Right lung (tissue), 2 donors: ENCODE measurements at regions not wholly inside any gene's neighbourhood (a gene's known extent, or its start where the extent isn't known, plus 50 kb on each side); places are given as distances from the start of the nearest gene placed in this dataset.
"Not testable (repeated sequence)": the region's sequence is repeated elsewhere in the genome, so short reads cannot be mapped to it uniquely, and the experiment has no call there.

Experiments used
- DNase-seq, 2 donors: peaks; one replicate each; pipeline ENCODE4 v3.0.0-alpha.2; 2013

DNA sequence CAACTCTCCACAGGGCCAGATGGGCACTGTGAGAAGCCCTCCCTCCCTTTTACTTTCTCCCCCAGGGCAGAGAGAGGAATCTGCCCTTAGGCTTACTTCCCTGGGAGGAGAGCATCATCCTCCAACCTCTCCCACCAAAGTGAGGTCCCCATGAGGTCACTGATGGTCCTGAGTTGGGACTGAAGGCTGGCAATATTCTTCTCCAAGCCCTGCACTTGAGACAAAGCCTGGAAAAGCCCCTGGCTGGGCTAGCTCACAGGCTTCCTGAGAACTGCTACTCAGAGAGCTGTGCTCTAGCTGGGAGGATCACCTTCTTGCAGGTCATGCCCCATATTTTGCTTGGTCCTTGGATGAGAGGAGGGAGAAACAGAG lies 110.0 kb upstream of the MEF2A start:
- no peak for DNase-seq

DNA sequence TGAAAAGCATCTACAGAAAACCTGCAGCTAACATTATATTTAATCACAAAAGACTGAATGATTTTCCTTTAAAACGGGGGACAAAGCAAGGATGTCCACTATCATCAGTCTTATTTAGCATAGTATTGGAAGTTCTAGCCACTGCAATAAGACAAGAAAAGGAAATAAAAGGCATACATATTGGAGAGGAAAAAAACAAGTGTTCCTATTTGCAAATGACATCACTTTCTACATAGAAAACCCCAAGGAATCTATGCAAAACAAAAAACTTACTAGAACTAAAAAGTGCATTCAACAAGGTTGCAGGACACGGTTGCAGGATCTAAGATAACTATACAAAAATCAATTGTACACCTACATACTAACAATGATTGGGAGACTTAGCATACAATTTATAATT lies 101.6 kb upstream of the MEF2A start:
- no peak for DNase-seq

DNA sequence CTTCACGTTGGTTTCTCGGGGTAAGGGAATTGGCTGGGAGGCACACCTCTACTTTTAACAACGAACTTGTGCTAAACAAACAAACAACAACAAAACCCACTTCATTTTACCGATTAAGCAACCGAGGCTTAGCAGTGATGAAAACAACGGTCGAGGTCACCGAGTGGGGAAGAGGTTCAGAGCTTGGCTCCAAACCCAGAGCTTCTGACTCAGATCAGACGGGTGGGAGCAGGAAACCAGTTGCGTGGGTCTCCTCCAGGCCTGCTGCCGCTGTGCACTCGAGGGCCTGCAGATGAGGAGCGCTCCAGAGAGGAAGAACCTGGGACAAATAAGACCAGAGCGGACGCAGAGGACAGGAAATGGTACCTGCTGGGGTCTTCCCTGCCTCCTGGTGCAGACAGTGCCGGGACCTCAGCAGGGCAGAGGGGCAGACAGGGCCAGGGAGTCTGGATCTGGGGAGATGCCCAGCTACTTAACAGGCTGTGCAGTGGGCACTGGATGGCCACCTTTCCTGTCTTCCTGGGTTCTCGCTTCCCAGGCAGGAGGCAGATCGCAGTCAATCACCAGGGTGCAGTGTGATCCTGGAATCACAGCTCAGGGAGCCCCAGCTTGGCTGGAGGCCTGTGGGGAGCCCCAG lies 99.0 kb upstream of the MEF2A start:
- no peak for DNase-seq

DNA sequence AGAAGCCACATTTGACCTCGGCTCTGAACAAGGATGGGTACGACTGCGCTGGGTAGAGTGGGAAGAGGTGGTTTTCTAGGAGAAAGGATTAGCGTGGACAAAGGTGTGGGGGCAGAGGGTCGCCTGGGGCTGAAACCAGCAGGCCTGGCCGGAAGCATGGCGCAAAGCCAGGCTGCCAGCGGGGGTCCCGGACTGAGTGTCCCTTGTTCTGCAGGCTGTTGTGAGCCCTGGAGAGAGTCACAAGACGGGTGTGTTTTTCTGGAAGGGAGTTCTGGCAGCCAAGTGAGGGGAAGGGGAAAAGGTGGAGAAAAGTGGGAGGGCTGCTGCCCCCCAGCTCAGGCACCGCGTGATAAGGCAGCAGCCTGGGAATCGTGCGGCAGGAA lies 98.5 kb upstream of the MEF2A start:
- no peak for DNase-seq

DNA sequence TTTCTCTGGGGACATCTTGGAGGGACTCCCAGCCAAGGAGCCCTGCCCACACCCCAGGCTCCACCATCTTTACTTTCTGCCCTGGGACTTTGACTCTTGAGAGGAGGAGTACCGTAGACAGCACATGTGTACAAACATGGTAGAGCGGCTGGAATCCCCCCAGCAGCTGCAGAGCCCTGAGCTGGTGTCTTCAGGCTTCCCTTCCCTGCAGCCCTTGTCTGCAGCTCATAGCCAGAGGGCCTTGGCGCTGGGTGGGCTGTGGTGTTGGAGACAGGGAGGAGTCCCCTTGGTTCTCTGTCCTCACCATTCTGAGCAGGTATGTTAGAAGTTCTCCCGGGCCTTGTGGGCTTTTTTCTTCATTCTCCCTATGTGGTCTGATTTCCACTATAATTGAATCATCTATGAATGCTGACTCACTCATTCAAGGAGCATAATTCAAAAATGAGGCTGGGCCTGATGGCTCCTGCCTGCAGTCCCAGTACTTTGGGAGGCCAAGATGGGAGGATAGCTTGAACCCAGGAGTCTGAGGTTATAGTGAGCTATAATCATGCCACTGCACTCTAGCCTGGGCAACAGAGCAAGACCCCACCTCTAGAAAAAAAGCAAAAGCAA lies 97.8 kb upstream of the MEF2A start:
- DNase-seq, result no peak

DNA sequence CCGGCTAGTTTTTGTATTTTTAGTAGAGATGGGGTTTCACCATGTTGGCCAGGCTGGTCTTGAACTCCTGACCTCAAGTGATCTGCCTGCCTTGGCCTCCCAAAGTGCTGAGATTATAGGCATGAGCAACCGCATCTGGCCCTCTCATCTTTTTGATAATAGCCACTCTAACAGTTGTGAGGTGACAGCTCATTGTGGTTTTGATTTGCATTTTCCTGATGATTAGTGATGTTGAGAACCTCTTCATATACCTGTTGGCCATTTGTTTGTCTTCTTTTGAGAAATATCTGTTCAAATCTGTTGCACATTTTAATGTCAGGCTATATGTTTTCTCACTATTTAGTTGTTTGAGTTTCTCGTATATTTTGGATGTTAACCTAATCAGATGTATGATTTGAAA lies 95.6 kb upstream of the MEF2A start:
- DNase-seq, result not testable (repeated sequence)

GRCh38 chr15:99472416-99473145 lies 93.2 kb upstream of the MEF2A start:
- no peak for DNase-seq

DNA sequence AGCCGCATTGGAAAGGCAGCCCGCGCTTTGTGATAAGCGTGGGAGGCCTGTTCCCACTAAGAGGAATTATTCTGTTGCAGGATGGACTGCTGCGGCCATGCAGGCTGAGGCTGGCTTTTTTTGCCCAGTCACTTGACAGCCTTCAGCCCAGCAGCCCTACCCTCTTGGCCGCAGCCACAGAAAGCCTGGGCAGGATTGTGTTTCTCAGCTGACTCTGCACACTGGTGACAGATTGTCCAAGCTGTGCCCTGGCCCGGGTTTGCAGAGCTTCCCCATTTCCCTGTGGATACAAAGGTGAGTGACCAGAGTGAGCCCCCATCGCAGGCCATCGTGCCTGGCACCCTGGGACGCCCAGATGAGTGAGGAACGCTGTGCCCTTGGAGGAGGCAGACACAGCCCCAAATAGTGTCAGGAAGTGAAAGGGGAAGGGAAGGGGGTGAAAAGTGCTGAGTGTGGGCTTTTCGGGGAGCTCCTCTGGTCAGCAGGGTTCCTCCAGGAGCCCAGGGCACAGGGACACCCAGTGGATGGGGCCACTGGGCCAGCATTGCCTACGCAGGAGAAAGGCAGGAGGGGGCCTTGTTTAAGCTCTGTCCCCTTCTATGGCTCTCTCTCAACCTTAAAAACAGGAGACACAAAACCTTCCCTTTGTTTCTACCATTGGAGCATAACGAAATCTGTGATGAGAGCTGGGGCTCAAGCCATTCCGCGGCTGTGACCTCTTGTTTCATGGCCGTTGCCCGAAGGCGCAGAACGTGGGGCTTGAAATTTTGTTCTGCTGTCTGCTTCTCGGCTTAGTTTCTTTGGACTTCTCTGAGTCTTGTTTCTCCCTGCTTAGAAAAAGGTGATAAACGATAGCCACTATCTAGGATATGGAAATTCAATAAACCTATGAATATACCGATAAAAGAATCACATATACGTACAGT lies 91.5 kb upstream of the MEF2A start:
- DNase-seq, result no peak

GRCh38 chr15:99474909-99475753 lies 90.7 kb upstream of the MEF2A start:
- peak; percentile 82 to 87 for DNase-seq

- no peak for DNase-seq
Measured at GRCh38 chr15:99475754-99476412, 89.9 kb upstream of the MEF2A start.

DNA sequence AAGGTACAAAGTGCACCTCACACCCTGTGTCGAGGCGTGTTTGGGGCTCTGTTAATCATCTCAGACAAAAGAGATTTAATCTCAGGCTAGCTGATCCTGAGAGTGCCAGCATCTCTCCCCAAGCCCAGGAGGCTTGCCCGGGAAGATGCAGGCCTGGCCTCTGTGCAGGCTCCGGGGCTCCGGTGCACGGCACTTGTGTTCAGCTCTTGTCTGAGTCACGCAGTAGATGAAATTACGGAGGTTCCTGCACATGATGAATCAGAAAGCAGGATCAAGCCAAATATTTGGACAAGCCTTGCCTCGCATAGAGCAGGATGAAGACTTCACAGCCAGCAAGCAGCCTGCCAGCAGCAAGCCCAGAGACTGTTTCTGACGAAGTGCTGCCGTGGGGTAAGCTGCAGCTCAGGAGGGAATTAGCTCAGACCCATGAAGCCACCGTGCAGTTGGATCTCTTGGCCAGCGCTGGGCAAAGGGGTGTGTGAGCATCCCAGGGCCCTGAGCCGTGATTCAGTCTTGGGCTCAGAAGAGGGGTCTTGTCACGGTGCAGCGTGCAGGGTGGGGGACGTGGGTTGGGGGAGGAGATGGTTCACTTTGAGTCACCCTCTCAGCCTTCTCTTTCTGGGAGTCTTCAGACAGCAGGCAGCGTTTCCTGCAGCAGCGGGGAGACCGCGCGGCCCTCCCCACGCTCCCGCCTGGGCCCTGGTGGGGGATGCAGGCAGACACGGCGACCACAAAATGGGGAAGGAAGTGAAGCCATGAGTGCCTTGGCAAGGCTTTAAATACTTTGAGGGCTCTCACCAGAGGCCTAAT lies 89.2 kb upstream of the MEF2A start:
- DNase-seq, result peak; percentile 79 to 80

DNA sequence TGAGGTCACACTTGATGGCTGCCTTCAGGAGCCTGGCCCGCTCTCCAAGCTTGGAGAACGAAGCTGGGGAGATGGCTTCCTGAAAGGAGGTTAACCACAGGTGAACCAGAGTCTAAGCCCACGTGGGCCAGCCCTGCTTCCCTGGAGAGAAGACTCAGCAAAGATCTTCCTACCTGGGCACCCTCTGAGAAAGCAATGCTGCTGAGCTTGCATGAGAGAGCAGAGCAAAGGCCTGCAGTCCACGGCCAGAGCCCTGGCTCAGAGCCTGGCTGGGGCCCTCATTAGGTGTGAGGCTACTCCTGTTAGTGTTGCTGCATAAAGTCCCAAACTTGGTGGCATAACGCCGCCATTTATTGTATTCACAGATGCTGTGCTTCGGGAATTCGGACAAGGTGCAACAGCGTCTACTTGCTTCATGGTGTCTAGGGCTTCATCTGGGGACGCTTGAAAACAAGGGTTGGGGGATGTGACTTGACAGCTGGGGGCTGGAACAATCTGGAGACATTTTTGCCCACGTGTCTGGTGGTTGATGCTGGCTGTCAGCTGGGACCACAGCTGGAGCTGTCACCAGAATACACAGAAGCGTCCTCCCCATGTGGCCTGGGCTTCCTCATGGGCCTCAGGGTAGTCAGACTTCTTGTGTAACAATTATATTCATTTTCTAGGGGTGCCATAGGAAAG lies 87.9 kb upstream of the MEF2A start:
- DNase-seq, result no peak

DNA sequence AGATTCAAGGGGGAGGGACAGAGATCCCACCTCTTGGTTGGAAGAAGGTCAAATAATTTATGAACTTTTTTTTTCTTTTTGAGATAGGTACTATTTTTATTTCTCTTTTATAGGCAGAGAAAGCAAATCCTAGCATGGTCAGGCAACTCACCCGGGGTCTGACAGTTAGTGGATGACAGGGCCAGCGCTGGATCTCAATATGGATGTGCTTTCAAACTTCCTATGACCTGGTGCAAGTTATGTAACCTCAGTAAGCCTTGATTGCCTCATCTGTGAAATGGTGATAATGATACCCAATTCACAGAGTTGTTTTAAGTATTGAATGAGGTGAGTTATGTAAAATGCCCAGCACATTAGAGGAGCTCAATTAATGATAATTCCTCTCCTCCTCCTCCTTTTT lies 86.8 kb upstream of the MEF2A start:
- no peak for DNase-seq

- no peak for DNase-seq
Measured at GRCh38 chr15:99480016-99480810, 85.6 kb upstream of the MEF2A start.

- DNase-seq, result peak; percentile 50 to 55
Measured at GRCh38 chr15:99481113-99481950, 84.5 kb upstream of the MEF2A start.

DNA sequence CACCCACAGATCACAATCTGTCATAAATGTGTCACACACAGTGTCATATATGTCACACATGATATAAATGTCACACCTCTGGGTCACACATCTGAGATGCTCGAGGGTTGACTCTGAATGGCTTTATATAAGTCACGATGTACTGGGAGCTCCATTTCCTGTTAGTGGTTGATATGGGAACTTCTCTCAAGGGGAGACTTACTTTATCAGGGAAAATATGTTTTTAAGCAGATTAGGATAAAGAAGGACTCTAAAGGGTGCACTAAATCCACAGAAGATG lies 83.9 kb upstream of the MEF2A start:
- no peak for DNase-seq

DNA sequence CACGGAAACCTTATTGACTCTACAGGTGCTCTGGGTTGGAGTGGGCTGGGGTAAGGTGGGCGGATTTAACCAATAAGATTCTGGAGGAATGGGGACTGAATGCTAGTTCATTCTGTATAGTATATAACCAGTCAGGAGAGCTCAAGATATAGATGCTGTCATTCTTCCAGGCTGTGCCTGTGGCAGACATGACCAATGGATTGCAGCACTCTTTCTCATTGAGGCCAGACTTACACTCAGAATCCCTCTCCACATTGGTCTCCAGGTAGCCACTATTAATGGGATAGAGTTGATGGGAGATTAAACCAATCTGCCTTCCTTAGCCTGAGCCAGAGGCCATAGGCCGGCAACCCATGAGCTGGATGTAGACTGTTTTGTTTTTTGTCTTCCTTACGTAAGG lies 82.8 kb upstream of the MEF2A start:
- no peak for DNase-seq
